Fibroblast of the conjunctiva (primary cell): ENCODE measurements at regions not wholly inside any gene's neighbourhood (a gene's known extent, or its start where the extent isn't known, plus 50 kb on each side); places are given as distances from the start of the nearest gene placed in this dataset.

Experiments
- DNase-seq: peaks from one replicate; pipeline ENCODE4 v3.0.0-alpha.2; 2010; ENCODE audit warnings: low read depth

DNA sequence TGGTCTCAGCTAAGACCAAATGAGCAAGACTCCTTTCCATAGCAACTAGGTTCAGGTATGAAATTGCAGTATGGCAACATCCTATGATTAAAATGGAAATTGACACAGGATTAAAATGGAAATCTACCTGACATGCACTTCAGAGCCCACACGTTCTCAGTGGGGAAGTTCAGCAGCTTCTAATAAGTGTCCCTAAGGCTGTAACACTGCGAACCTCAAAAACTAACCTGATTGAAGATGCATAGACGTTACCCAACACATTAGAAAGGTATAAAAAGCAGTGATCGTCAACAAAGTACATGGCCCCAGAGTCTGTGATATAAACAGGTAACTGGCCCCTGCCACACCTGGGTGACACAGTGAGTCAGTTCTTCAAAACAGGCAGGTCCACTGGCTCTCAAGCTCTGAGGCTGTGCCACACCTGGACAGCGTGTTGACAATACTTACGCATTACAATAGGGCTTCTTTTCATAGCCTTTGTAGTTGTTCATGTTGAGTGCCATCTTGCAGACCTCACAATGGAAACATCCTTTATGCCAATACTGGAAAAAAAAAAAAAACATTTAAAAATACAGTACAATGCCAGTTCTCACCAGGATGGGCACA, 274.9 kb upstream of the NEBL start:
- no peak for DNase-seq

GRCh38 chr10:21171197-21171935, 274.3 kb upstream of the NEBL start:
- no peak for DNase-seq

- no peak for DNase-seq
These were observed 273.1 kb upstream of the NEBL start for GRCh38 chr10:21170216-21170615.

GRCh38 chr10:21169271-21169670, 272.2 kb upstream of the NEBL start:
- no peak for DNase-seq

DNA sequence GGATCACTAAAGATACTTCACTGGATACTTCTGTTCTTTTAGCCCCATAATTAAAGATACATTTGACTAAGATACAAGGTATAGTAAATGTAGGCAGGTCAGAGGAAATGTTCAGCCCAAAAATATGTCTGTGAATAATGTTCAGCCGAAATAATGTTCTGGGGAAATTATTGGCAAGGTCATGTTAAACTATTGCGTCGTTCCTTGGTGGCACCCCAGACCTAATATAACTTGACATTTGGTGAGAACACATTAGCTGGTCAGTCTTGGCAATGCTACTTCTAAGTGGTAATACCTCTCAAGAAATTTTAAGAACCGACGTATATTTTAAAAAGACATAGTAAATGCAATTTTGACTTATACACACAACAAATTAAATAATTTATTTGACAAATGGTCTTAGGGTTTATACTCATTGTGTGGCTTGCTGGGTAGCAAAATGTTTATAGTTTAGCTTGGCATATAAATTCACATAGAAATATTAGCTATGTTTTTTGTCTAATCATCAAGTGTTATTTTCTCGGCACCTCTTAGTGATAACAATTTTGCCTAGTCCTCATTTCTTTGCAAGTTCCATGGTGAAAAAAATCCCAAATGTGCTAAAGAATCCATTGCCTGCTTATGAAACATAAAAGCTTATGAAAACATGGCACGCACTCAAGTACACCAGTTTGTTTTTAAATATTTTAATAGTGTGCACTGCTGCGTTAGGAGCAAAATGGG, 270.3 kb upstream of the NEBL start:
- DNase-seq, result no peak

DNA sequence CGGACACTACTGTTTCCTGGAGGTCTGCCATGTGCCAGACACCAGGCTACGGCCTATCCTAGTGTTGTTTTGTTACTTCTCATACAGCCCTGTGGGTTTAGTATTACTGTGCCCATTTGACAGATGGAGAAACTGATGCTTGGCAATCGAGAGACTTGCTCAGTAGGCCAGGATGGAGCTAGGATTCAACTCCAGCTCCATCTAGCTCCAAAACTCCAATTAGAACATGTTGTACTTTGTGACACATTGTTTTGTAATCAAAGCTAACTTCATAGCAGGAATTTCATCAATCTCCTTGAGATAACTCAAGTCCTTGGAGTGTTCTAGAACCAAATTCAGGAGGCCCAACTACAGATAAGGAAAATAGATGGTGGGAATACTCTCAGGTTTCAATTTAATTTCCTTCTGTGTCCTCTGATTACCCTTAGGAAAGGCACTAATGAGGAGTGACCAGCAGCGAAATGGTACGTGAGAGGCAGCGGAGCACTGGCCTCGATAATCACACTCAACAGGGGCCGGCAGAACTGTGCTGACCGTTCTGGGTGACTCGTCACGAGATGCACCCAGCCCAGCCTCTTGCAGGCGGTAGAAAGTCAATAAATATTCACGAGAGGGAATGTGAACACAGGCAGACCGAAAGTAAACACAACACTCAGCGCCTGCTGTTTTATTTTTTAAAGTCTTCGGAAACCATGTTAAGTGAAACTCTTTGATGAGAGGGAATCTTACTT, 269.6 kb upstream of the NEBL start:
- no peak for DNase-seq

- DNase-seq, result no peak
These were observed 268.4 kb upstream of the NEBL start for GRCh38 chr10:21165489-21165888.

DNA sequence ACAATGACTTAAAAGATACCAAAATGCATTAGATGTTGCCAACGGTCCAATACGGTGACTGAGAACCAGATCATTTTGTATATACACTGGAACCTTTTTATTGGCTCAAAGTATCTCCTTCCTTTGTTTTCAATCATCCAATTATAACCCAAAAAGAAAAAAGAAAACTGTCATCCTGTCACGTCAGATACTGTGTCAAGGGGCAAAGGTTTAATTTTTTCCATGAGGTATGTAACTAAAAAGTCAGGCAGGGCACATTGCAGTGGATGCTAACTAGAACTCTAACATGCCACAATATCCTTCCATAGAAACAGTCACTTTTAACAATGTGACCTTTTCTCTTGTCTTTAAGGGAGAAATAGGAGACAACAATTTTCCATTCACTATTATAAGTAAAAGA, 267.6 kb upstream of the NEBL start:
- no peak for DNase-seq

- DNase-seq, result no peak
These were observed 265.8 kb upstream of the NEBL start for GRCh38 chr10:21162948-21163347.

DNA sequence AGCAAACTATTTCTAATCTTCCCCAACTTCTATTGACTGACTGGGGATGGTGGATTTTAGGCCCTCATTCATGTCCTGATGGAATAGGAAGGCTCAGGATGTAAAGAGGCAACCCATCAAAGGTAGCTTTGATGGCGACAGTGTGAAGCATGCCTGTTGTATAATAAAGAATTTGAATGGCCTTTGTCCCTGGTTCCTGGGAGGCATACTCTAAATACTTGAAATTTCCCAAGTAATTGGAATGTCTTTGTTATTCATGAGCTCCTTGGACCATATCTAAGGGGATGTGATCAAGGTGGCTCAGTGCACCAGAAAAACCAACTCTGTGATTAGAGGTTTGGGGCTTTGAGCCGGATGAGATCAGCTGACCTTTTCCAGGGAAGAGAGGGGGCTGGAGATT, 264.5 kb upstream of the NEBL start:
- DNase-seq, result no peak

- no peak for DNase-seq
These were observed 264.0 kb upstream of the NEBL start for GRCh38 chr10:21161090-21161625.

- no peak for DNase-seq
These were observed 263.0 kb upstream of the NEBL start for GRCh38 chr10:21160116-21160515.

DNA sequence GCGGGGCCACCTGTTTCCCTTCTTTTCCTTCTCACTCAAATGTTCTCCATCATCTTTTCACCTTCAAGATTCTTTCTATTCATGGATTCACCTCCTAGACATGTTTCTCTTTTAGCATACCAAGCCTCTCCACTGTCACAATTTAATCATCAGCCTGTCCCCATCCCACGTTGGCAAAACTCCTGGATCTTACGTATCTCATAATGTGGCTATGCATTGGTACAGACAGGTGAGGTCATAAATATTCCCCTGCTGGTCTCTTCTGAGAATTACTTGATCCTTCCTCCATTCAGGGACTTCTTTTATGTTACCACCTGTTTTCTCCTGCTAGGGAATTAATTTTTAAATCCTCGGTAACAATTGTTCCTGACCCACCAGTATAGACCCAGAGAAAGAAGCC, 262.6 kb upstream of the NEBL start:
- no peak for DNase-seq

- DNase-seq, result no peak
These were observed 261.2 kb upstream of the NEBL start for GRCh38 chr10:21158301-21158700.

GRCh38 chr10:21157664-21158063, 260.6 kb upstream of the NEBL start:
- no peak for DNase-seq

DNA sequence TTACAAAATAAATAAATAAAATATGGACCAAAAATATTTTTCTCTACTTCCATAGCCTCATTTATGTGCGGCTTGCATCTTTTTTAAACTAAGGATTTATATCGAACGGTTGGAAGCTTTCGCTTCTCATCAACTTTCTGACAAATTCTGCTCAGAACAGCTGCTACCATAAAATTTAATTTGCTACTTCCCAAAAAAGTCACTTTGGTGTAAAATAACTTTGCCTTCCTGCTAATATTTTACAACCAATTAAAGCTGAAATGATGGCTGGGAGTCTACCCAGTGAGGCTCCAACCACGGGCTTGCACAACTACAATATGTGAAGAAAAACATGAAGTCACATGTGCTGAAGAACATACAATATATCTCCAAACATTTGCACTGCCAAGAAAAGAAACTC, 253.1 kb upstream of the NEBL start:
- no peak for DNase-seq

GRCh38 chr10:21146436-21146789, 249.3 kb upstream of the NEBL start:
- no peak for DNase-seq

- DNase-seq, result no peak
These were observed 248.8 kb upstream of the NEBL start for GRCh38 chr10:21145751-21146435.

DNA sequence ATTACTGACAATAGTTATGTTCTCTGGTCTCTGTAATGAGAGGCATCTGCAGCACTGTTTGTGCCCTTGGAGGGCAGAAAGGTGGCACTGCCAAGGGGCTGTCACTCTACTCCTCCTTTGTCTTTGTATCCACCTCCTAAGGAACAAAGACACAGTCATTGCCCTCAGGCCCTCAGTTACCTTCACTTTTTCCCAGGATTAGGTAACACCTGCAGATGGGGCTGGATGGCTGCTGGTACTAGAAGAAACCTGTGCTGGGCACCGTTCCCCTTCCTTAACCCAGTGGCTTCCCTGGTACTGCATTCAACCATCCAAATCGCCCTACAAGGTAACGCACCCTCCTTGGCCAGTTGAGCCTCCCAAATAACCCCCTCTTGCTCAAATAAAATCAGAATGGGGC, 246.9 kb upstream of the NEBL start:
- no peak for DNase-seq

DNA sequence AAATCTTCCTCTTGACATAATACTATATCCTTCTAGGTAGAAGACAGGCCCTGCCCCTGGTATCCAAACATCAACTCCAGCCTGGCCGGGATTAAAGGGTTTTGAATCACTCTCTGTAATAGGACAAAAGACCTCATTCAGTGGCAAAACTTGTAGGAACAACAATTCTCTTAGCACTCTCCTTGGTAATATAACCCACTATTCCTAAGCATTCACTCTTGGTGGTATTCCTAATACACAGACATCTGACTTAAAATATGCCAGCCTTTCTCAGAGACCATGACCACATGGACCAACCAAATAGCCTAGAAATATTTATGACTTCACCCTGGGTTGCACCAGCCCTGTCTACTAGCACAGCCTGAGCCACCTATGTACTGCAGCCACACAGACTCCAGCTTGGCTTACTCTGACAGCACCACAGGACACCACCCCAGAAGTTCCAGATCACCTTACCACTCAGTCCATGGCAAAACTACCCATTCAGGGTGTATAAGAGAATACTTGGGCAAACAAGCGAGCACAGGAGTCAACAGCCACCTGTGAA, 244.9 kb upstream of the NEBL start:
- no peak for DNase-seq

DNA sequence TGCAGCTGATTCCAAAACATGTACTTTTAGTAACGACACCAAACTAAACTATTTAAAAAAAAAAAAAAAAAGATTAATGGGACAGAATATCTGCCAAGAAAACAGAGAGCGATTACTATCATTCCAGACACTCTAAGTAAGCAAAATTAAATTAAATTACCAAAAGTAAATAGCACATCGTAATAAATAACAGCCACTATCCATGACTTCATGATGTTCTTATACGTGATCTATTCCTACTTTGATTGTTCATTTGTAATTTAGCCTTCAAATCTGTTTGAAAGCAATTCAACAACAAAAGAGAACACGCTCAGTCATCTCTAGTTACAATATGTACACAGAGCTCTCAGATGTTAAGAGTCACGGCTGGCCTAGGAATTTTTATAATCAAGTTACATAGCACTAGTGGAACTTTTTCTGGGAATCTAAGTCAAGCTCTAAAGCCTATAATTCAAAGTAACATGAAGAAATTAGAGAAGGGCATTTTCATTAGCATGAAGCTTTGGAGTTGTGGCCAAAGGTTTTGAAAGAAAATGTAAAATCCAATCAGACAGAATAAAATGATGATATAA, 241.7 kb upstream of the NEBL start:
- DNase-seq, result no peak
